HS-5 (cell line): ENCODE measurements at regions not wholly inside any gene's neighbourhood (a gene's known extent, or its start where the extent isn't known, plus 50 kb on each side); places are given as distances from the start of the nearest gene placed in this dataset.

Experiments used
- DNase-seq: peaks from one replicate; pipeline ENCODE4 v3.0.0-alpha.2; 2012; ENCODE audit warnings: low read depth

GRCh38 chr3:61311044-61311443 is 59.8 kb upstream of the FHIT start:
- DNase-seq, result no peak

- DNase-seq, result no peak
Measured at GRCh38 chr3:61315871-61316270, 64.6 kb upstream of the FHIT start.

- DNase-seq, result no peak
Measured at GRCh38 chr3:61323094-61323493, 71.8 kb upstream of the FHIT start.

GRCh38 chr3:61331929-61332552 is 80.8 kb upstream of the FHIT start:
- DNase-seq, result peak; percentile 5

- peak; percentile 29 for DNase-seq
Measured at GRCh38 chr3:61333192-61333961, 82.1 kb upstream of the FHIT start.

GRCh38 chr3:61334783-61335182 is 83.5 kb upstream of the FHIT start:
- no peak for DNase-seq

GRCh38 chr3:61340931-61341461 is 89.7 kb upstream of the FHIT start:
- no peak for DNase-seq

- no peak for DNase-seq
Measured at GRCh38 chr3:61343543-61343942, 92.3 kb upstream of the FHIT start.

- no peak for DNase-seq
Measured at GRCh38 chr3:61345020-61345419, 93.8 kb upstream of the FHIT start.

GRCh38 chr3:61347981-61348380 is 96.7 kb upstream of the FHIT start:
- no peak for DNase-seq

GRCh38 chr3:61349717-61350116 is 98.5 kb upstream of the FHIT start:
- DNase-seq, result no peak

GRCh38 chr3:61350782-61351309 is 99.6 kb upstream of the FHIT start:
- no peak for DNase-seq

- no peak for DNase-seq
Measured at GRCh38 chr3:61352306-61352705, 101.1 kb upstream of the FHIT start.

- no peak for DNase-seq
Measured at GRCh38 chr3:61353382-61353781, 102.1 kb upstream of the FHIT start.

- DNase-seq, result no peak
Measured at GRCh38 chr3:61354604-61355003, 103.4 kb upstream of the FHIT start.

GRCh38 chr3:61356685-61357084 is 105.4 kb upstream of the FHIT start:
- DNase-seq, result no peak

GRCh38 chr3:61357902-61358301 is 106.7 kb upstream of the FHIT start:
- DNase-seq, result no peak

- DNase-seq, result no peak
Measured at GRCh38 chr3:61358364-61358763, 107.1 kb upstream of the FHIT start.

- no peak for DNase-seq
Measured at GRCh38 chr3:61360297-61360965, 109.2 kb upstream of the FHIT start.

GRCh38 chr3:61369678-61370077 is 118.4 kb upstream of the FHIT start:
- DNase-seq, result no peak

GRCh38 chr3:61371123-61371522 is 119.9 kb upstream of the FHIT start:
- DNase-seq, result no peak

GRCh38 chr3:61372723-61373122 is 121.5 kb upstream of the FHIT start:
- DNase-seq, result no peak

GRCh38 chr3:61378311-61378710 is 127.1 kb upstream of the FHIT start:
- DNase-seq, result no peak
